ENCODE measurements at regions not wholly inside any gene's neighbourhood (a gene's known extent, or its start where the extent isn't known, plus 50 kb on each side); places are given as distances from the start of the nearest gene placed in this dataset.
A peak's percentile ranks its signal among the peaks of the same experiment; 100 is the strongest.
"Not testable (repeated sequence)": the region's sequence is repeated elsewhere in the genome, so short reads cannot be mapped to it uniquely, and the experiment has no call there.

DNA sequence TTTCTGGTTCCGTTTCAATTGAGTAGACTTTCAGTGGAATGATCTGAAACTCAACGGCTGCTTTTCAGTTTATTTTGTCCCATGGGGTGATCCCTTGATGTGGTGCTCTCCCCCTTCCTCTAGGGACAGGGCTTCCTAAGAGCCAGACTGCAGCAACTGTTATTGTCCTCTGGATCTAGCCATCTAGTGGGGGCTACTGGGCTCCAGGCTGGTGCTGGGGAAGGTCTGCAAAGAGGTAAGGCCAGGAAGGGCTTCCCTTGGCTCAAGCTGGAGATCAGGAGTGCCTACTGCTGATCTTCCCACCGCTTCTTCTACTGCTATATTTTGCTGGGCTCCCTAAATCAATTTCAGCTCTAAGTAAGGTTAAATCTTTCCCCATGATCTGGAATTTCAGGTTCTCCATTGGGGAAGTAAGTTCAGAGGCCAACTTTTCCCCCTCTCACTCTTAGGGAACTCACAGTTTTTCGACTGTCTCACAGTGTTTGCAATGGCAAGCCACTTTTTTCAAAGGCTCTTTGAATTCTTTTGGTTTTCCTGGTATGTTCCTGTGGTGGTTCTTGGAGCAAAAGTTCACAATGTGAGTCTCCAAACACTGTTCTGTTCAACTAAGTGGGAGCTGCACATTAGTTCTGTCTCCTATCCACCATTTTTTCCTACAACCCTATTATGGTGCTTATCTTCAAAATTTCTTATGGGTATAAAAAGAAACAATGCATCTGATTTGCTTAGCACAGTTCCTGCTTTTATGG lies 286.2 kb upstream of the EXOC2 start:
- DNase-seq: no peak

DNA sequence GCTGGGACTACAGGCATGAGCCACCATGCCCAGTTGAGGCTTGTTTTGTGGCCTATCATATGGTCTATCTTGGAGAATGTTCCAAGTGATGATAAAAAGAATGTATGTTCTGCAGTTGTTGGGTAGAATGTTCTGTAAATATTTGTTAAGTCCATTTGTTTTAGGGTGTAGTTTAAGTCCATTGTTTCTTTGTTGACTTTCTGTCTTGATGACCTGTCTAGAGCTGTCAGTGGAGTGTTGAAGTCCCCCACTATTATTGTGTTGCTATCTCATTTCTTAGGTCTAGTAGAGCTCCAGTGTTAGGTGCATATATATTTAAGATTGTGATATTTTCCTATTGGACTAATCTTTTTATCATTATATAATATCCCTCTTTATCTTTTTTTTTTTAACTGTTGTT lies 284.3 kb upstream of the EXOC2 start:
- not testable (repeated sequence) for DNase-seq

DNA sequence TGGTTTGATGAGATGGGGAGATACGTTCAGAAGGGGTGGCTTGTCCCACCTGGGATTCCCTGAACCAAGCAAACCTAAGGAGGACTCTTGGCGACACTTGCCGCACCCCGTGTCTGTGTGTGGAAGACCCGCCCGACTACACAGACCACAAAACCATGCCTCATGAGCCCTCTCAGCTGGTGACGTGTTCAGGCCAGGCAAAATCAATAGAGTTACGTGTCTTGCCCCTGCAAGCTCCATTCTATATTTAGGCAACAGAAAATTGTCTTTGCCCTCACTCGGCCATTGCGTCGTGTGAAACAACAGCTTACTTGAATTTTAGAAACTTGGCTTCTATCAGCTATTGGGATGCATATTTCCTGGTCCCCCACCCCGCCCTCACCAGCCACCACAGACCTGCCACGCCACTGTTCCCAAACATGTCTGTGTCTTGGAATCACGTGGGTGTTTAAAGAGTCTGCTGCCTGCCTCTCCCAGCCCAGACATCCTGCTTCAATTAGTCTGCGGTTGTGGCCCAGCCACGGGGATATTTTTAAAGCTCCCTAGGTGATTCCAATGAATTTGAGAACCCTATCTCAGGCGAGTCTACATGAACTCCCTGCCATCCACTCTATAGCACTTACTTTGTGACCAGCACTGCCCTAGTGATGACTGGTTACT lies 279.2 kb upstream of the EXOC2 start:
- DNase-seq: peak; percentile 33

- no peak for DNase-seq
Measured at GRCh38 chr6:968791-969190, 275.9 kb upstream of the EXOC2 start.

DNA sequence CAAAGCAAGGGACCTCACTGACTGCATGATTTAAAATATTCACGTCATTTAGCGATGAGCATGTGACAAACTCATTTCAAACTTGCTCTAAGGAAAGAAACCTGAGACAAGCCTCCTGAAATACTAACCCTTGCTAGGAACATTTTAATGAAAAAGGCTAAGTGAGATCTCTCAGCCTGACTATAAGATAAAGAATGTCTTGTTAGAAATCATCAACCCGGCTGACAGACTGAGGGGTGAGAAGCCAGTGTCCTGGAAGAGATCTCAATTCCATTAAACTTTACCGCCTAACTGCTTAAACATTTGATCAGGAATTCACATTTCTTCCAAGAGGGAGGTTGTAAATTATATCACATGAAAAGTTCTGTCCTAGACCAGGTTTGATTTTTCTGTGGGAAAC lies 274.8 kb upstream of the EXOC2 start:
- DNase-seq: no peak

GRCh38 chr6:965343-965742 lies 272.4 kb upstream of the EXOC2 start:
- DNase-seq: no peak

DNA sequence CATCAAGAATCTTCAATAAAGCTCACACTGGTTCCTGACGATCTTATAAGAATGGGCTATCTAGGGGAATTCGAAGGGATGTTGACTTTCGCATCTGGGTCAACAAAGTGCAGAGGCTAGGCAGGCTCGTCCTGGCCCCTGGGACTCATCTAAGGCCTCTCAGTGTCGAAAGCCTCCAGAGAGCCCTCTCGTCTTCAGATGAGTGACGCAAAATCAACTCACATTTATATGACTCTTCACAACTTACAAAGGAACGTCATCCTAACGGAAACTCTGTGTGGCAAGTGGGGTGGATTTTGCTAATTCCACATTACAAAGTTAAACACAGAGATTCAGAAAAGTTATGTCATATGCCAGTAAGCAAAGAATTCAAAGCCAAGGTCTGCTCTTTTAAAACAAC lies 270.5 kb upstream of the EXOC2 start:
- DNase-seq: no peak

GRCh38 chr6:961407-961960 lies 268.5 kb upstream of the EXOC2 start:
- peak; percentile 35 for DNase-seq

GRCh38 chr6:960356-960755 lies 267.4 kb upstream of the EXOC2 start:
- no peak for DNase-seq

DNA sequence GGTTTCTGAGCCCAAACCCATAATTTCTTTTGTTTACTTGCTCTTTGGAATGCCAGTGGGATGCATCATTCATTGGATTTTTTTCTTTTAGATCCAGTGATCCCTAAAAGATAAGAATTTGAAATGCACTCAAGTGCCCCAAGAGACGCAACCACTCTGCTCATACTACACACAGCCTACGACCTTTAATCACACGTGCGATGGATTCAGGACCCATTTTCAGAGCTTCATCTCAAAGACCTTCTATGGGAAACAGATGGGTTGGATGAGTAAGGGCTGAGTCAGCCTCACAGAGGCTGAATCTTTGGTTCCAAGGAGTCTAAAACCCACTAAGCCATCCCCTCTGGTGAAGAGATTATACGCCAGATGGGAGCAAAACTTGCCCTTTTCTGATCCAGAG lies 265.5 kb upstream of the EXOC2 start:
- DNase-seq: no peak

DNA sequence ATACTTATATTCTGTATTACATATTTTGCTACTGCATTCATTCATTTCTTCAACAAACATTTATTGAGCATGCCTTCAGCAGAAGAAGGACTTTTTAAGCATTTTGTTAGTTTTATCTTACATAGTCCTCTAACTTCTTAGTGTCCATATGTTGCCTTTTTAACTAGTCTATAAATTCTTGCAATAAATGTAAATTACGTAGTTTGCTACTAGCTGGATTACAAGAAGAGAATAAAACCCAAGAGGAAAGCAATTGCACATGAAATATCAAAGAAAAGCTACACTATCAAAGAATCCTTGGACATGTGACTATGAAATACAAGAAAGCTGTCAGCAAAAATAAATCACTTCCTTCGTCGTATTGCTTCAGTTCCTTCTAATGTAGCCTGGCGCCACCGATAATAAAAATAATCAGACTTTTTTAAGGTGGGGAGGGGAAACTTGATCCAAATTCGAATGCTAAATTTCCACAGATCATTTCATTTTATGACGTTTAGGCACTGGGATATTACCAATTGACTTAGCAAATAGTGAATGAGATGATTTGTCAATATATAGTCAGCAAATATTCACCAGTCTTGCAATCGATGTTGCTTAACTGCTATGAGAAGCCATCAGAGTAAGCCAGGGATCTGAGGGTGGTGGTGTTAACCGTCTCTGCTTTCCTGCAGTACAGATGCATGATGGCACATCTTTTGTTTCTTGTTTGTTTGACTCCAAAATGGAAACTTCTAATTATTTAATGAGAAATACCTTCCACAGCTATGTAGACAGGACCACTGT lies 258.7 kb upstream of the EXOC2 start:
- DNase-seq: no peak

DNA sequence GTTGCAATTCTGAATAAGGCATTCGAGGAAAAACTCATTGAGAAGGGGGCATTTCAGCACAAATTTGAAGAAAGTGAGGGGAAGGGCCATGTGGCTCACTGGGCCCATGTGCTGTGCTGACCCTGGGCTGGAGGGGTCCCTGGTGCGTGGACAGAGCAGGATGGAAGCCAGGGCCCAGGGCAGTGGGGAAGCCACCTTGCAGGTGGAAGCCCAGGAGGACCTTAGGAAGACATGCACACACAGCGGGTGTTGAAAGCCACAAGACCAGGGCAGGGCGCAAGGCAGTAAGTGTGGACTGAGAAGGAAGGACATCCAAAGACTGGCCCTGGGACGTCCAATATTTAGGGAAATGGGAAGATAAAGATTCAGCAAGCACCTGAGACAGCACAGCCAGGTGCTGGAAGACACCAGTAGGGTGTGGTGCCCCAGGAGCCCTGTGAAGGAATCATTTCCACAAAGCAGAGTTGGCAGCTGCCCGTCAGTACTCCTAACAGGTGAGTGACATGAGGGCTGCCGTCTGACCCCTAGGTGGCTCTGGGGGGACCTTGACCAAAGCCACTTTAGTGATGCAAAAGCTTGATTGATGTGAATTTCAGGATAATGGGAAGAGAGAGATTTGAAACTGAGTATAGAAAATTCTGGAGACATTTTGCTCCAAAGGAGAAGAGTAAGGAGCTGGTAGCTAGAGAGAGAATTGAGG lies 254.4 kb upstream of the EXOC2 start:
- no peak for DNase-seq

DNA sequence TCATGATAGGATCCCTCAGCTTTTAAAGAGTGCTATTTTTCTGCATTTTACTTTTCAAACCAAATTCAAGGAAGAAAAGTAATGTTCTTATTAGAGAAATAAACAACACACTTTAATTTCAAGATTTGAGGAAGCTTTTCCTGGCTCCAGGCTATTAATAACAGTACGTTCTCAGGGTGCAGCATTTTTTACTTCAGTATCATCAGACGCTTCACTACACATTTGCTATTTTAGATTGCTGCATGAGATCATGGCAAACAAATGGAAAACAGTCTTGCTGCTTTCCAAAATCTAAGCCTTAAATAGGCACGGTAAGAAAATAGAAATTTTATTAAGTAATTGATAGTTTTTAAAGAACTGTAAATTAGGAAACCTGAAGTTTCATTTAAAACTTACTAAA lies 253.6 kb upstream of the EXOC2 start:
- no peak for DNase-seq

GRCh38 chr6:939526-940252 lies 246.8 kb upstream of the EXOC2 start:
- no peak for DNase-seq

DNA sequence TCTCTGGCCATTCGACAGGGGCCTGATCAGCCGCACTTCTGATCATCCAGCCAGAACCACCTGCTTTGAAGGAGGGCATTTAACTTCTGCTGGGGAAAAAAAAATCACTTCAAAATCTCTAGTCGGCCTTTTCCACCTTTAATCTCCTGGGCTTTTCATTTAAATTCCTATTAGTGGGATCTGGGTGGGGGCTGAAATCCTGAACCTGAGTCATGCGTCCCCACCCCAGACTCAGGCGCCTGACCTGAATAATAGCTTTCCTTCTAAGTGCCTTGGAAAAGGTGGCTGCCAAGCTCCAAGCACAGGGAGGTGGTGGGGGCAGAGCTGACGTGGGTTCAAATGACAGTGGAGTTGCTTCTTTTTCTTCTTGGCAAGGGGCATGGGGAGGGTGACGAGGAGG lies 246.0 kb upstream of the EXOC2 start:
- no peak for DNase-seq

DNA sequence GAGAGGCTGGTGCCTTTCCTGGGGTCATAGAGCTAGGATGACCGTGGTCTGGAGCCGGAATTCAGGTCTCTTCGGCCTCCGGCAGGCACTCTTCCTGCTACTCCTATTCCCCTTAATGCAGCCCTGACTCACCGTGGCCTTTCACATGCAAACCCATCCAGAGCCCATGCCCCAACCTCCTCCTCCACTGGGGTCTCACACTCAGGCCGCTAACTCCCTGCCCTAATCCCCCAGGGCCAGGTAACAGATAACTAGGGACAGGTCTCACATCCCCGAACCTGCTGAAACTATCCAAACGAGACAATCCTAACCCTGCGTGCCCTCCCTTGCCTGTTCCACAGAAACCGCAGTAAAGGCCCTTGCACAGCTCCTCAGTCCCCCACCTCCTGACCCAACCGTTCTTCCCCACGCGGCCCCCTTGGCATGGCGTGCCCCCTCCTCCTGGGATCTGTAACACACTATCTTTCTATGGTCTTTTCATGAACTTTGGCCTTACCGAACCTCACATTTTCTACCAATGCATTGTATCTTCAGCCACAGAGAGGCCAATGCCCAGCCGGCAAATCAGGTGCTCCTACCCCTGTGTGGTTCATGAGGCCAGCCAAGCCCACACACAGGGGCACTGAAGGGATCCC lies 245.4 kb upstream of the EXOC2 start:
- DNase-seq: no peak

DNA sequence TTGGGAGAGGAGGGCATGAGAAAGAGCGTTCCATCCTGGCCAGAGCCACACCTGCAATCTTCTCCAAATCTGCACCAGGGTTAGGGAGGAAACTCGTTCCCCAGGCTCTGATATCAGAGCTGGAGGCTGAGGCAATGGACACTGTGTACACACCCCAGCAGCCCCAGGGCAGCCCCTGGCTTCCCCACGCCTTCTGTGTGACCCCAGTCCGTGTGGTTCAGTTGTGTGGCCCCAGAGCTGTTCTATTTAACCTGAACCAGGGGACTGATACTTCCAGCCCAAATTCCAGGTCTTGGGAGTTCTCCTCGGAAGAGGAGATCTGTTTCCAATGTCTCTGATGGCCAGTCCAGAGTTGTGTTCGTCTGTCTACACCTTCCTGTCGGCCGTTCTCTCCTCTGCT lies 242.6 kb upstream of the EXOC2 start:
- DNase-seq: no peak

GRCh38 chr6:934686-935085 lies 241.7 kb upstream of the EXOC2 start:
- DNase-seq: no peak

- DNase-seq: not testable (repeated sequence)
Measured at GRCh38 chr6:931919-932318, 239.0 kb upstream of the EXOC2 start.

DNA sequence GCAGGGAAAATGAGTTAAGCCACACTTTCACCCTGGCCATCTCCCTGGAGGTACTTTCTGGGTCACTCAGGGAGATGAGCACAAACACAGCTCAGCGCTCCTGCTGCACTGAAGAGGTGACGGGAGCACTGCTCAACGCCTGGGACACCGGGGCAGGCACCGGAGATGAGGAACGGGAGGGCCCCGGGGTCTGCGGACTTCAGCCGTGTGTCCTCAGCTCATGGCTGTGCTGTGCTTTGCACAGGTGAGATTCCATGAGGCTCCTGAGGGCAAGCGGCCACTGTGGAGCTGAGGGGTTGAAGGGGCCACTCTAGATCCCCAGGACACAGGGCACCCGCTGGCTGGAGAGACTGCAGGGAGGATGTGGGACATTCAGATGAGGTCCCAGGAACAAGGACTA lies 234.2 kb upstream of the EXOC2 start:
- no peak for DNase-seq

GRCh38 chr6:925656-926213 lies 232.8 kb upstream of the EXOC2 start:
- no peak for DNase-seq
